Loucy (cell line): ENCODE measurements at regions not wholly inside any gene's neighbourhood (a gene's known extent, or its start where the extent isn't known, plus 50 kb on each side); places are given as distances from the start of the nearest gene placed in this dataset.

Source experiments
- EZH2phosphoT487 ChIP-seq: fragments of 200-600 bp; IDR thresholded peaks from 2 replicates; pipeline ENCODE4 v1.6.1; 2018; ENCODE audit warnings: antibody characterized with exemption, mild to moderate bottlenecking, moderate library complexity, borderline replicate concordance
- TF ChIP-seq, protein P1 (sequence below): fragments of 200-600 bp; sonication (generic); conservative IDR thresholded peaks from 2 replicates; pipeline ENCODE4 v1.5.1; 2014; ENCODE audit warnings: mild to moderate bottlenecking, antibody characterized with exemption, low read length

DNA sequence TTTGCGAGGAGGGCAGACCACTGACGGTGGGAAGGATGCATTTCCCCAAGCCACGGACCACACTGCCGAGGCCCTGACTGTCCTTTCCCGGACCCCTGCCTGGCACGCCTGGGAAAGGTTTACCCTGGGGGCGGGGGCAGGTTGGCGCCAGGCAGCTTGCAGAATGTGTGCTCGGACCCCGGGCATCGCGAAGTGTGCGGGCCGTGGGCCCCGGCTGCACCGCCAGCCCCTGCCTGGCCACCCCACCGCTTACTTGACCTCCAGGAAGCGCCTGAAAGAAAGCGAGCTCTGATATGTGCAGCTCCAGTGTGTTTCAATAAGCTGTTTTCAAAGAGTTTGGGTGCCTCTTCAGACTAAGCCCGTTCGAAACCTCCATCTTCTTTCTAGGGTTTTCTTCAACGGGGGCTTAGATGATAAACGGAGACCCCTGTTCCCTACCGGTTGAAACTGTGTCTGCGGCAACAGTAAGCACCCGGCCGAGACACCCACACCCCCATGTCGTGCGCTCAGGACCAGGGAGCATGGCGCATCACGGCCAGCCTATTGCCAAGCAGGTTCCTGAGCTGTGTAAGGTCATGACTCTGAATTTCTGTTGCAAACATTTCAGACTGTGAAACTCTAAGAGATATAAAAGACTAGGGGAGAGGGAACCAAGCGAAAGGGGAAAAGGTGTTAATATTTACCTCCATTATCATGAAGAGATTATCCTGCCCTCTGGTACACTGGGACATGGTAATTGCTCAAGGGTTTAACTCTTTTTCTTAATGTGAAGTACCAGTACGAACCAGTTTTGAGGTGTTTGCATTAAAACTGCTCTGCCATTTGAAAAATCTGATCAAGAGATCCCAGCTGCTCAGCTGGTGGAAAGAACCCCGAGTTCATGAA is 231.2 kb upstream of the FOXQ1 start:
- TF ChIP-seq, protein P1, sequence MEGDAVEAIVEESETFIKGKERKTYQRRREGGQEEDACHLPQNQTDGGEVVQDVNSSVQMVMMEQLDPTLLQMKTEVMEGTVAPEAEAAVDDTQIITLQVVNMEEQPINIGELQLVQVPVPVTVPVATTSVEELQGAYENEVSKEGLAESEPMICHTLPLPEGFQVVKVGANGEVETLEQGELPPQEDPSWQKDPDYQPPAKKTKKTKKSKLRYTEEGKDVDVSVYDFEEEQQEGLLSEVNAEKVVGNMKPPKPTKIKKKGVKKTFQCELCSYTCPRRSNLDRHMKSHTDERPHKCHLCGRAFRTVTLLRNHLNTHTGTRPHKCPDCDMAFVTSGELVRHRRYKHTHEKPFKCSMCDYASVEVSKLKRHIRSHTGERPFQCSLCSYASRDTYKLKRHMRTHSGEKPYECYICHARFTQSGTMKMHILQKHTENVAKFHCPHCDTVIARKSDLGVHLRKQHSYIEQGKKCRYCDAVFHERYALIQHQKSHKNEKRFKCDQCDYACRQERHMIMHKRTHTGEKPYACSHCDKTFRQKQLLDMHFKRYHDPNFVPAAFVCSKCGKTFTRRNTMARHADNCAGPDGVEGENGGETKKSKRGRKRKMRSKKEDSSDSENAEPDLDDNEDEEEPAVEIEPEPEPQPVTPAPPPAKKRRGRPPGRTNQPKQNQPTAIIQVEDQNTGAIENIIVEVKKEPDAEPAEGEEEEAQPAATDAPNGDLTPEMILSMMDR: no peak
- no peak for TF ChIP-seq EZH2phosphoT487
